ENCODE measurements at regions not wholly inside any gene's neighbourhood (a gene's known extent, or its start where the extent isn't known, plus 50 kb on each side); places are given as distances from the start of the nearest gene placed in this dataset.

- DNase-seq: no peak
Observed at GRCh38 chr3:139729300-139729699, 51.5 kb upstream of the NMNAT3 start.

- DNase-seq: no peak
Observed at GRCh38 chr3:139728414-139728813, 50.6 kb upstream of the NMNAT3 start.

All from NCI-H226 (cell line).